ENCODE measurements at regions not wholly inside any gene's neighbourhood (a gene's known extent, or its start where the extent isn't known, plus 50 kb on each side); places are given as distances from the start of the nearest gene placed in this dataset.

GRCh38 chr1:213446496-213446895, 395.5 kb downstream of the RPS6KC1 start:
- DNase-seq (ENCODE audit: low read depth, low spot score) = no peak
- Histone ChIP-seq H2AFZ (ENCODE audit: control insufficient read depth, low read length) (no peak overlapping the region), H3K9me1 (ENCODE audit: control insufficient read depth, extremely low read depth, insufficient read depth, low read length) (no peaks in the 10 kb centered on the region), H3K36me3 (ENCODE audit: control insufficient read depth in 2 of 2, extremely low read depth in 1 of 2, insufficient read depth in 2 of 2, low read length in 2 of 2) (no peaks in the 10 kb centered on the region), H3K4me2 (ENCODE audit: control insufficient read depth, extremely low read depth, insufficient read depth, low read depth, low read length) (no peak overlapping the region), H3K27me3 (ENCODE audit: control insufficient read depth, extremely low read depth, insufficient read depth, low read length) (no peaks in the 10 kb centered on the region), H4K20me1 (ENCODE audit: control insufficient read depth, extremely low read depth, insufficient read depth, low read length) (no peaks in the 10 kb centered on the region), H3K9me3 (ENCODE audit: control insufficient read depth, low read depth, low read length) (no peaks in the 10 kb centered on the region), H3K4me3 (ENCODE audit: control insufficient read depth in 2 of 3, extremely low read depth in 1 of 3, insufficient read depth in 2 of 3, low read depth in 1 of 3, low read length in 3 of 3) (no peak overlapping the region), H3K9ac (ENCODE audit: control insufficient read depth, extremely low read depth, insufficient read depth, low read length) (no peak overlapping the region), H3K4me1 (ENCODE audit: control insufficient read depth, extremely low read depth, insufficient read depth, low read length) (peaks cover 13% of the 10 kb centered on the region), H3K27ac (ENCODE audit: control insufficient read depth, insufficient read depth, low read length) (no peak overlapping the region), H3K79me2 (ENCODE audit: control insufficient read depth, insufficient read depth, low read length) (no peaks in the 10 kb centered on the region)
- TF ChIP-seq CTCF (optimal IDR thresholded peaks at IDR 0.05 in 1 of 3, IDR thresholded peaks at IDR 0.05 in 1 of 3, conservative IDR thresholded peaks at IDR 0.05 in 1 of 3; ENCODE audit: extremely low read depth in 1 of 3, insufficient read depth in 2 of 3, low read length in 3 of 3) (no peak), EZH2 (IDR thresholded peaks at IDR 0.05; ENCODE audit: low read length) (no peak)
- FAIRE-seq = no peak
- dilution Hi-C loops (cut with MboI; ENCODE audit: extremely low pct_ligation_motif_present, low sequenced_read_pairs) = no loop called here

- dilution Hi-C loops (cut with MboI; ENCODE audit: extremely low pct_ligation_motif_present, low sequenced_read_pairs) = no loop called here
- no peak for FAIRE-seq
- H3K9me1 ChIP-seq (ENCODE audit: control insufficient read depth, extremely low read depth, insufficient read depth, low read length) = no peaks in the 10 kb centered on the region
Measured at GRCh38 chr1:213448360-213448759, 397.3 kb downstream of the RPS6KC1 start.

More at GRCh38 chr1:213448360-213448759, 397.3 kb downstream of the RPS6KC1 start:
- Histone ChIP-seq H3K27me3 (ENCODE audit: control insufficient read depth, extremely low read depth, insufficient read depth, low read length) (no peaks in the 10 kb centered on the region), H3K4me3 (ENCODE audit: control insufficient read depth in 2 of 3, extremely low read depth in 1 of 3, insufficient read depth in 2 of 3, low read depth in 1 of 3, low read length in 3 of 3) (no peak overlapping the region), H3K27ac (ENCODE audit: control insufficient read depth, insufficient read depth, low read length) (no peak overlapping the region), H3K36me3 (ENCODE audit: control insufficient read depth in 2 of 2, extremely low read depth in 1 of 2, insufficient read depth in 2 of 2, low read length in 2 of 2) (no peaks in the 10 kb centered on the region), H4K20me1 (ENCODE audit: control insufficient read depth, extremely low read depth, insufficient read depth, low read length) (no peaks in the 10 kb centered on the region), H3K4me2 (ENCODE audit: control insufficient read depth, extremely low read depth, insufficient read depth, low read depth, low read length) (no peak overlapping the region), H3K9me3 (ENCODE audit: control insufficient read depth, low read depth, low read length) (no peaks in the 10 kb centered on the region), H3K4me1 (ENCODE audit: control insufficient read depth, extremely low read depth, insufficient read depth, low read length) (peaks cover 7% of the 10 kb centered on the region), H3K9ac (ENCODE audit: control insufficient read depth, extremely low read depth, insufficient read depth, low read length) (no peak overlapping the region), H3K79me2 (ENCODE audit: control insufficient read depth, insufficient read depth, low read length) (no peaks in the 10 kb centered on the region), H2AFZ (ENCODE audit: control insufficient read depth, low read length) (no peak overlapping the region)
- no peak for TF ChIP-seq CTCF (optimal IDR thresholded peaks at IDR 0.05 in 1 of 3, IDR thresholded peaks at IDR 0.05 in 1 of 3, conservative IDR thresholded peaks at IDR 0.05 in 1 of 3; ENCODE audit: extremely low read depth in 1 of 3, insufficient read depth in 2 of 3, low read length in 3 of 3)
- TF ChIP-seq EZH2 (IDR thresholded peaks at IDR 0.05; ENCODE audit: low read length) = no peak
- DNase-seq (ENCODE audit: low read depth, low spot score) = no peak
